SU-DHL-6 (cell line): ENCODE measurements at regions not wholly inside any gene's neighbourhood (a gene's known extent, or its start where the extent isn't known, plus 50 kb on each side); places are given as distances from the start of the nearest gene placed in this dataset.

Experiments used
- CTCF ChIP-seq: fragments of 200-600 bp; sonication (generic); IDR thresholded peaks from one replicate; pipeline ENCODE4 v1.5.1; 2017; ENCODE audit warnings: antibody characterized with exemption, mild to moderate bottlenecking, low read length, moderate library complexity; ENCODE audit not compliant: insufficient read depth, poor library complexity, severe bottlenecking
- EZH2phosphoT487 ChIP-seq: fragments of 200-600 bp; sonication (generic), shearing (Covaris generic); conservative IDR thresholded peaks from 2 replicates; pipeline ENCODE4 v1.6.1; 2018; ENCODE audit warnings: mild to moderate bottlenecking, antibody characterized with exemption, low read length, moderate library complexity, mixed read lengths

DNA sequence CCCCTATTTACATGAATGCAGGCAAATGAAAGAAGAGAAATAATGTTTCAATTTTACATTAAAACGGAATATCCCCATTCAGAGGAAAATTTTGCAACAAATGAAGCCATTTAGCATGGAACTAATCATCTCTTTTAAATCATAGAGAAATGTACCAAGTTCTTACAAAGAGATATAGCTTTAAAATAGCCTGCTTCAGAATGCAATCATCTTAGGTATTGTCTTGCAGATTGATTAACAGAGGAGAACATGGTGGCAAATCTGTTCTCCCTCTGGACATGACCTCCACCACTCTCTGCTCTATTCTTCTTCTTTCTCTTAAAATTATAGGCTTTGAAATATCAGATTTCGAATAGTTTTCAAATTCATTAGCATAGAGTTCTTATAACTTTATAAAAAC, 155.7 kb upstream of the DTNBP1 start:
- TF ChIP-seq CTCF: no peak
- TF ChIP-seq EZH2phosphoT487: no peak
